ENCODE measurements at regions not wholly inside any gene's neighbourhood (a gene's known extent, or its start where the extent isn't known, plus 50 kb on each side); places are given as distances from the start of the nearest gene placed in this dataset.

DNA sequence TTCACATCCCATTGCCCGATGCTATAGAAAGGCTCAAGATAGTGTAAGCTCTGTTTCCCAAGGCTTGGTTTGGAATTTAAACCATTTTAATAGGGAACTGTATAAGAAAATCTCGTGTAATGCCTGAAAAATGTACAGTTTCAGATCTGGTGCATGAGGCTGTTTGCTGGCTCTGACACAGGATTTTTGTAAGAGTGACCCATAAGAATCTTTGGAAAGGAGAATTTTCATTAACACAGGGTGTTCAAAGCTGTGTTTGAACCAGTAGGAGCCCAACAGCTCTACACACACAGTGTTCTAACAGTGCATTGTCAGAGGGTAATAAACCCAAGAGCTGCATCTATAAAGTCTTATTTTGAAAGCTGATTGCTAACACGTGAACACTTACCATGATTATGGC lies 293.5 kb downstream of the PRL start:
- DNase-seq = no peak

DNA sequence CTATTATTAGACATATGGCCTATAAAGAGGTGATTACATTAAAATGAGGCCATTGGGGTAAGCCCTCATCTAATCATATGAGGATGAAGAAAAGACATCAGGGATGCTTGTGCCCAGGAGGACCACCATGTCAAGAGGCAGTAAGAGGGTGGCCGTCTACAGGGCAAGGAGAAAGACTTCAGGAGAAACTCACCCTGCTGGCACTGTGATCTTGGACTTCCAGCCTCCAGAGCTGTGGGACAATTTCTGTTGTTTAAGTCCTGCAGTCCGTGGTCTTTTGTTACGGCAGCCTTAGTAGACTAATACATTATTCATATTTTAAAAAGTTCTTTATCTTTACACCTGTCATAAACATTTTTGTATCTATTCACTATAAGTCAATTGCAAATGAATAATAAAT lies 290.0 kb downstream of the PRL start:
- DNase-seq = no peak

DNA sequence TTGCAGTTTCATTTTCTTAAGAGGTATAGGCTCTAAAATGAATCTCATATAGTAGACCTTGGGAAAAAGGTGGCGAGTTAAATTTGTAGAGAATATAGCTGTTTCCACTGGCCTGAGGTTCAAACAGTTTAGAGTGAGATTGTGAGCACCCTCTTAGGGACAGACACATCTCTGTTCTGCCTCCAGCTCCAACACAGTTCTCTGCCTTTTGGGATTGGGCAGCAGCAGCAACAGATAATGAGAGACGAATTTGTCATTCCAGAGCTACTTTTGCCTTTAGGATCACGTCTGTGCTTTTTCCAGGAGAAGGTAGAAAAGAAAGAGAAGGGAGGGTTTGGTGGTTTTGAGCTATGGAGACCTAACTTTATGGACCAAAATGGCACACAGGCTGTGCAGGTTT lies 289.4 kb downstream of the PRL start:
- DNase-seq = no peak

DNA sequence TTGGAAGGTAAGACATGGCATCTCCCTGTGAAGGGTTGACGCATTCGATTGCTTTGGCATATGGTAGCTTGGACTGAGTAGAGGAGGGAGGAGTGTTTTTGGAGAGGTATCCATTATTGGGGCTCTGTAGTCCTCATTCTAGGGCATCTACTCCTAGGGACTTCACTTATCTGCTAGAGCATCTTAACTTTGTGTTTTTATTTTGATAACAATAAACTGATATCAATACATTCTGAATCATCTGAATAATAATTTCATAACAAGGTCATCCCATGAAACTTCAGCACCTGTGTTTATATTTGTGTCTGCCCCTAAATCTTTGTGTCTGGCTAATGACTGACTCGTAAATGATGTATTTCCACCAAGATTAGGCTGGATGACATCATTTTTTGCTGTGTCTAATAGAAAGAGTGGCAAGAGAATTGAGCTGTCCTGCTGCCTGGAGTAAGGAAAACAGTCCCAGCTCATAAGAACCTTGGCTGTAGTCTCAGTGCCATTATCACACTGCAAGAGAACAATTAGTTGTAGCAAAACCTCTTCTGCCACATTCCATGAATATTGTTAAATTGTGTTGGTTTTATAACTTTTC lies 288.5 kb downstream of the PRL start:
- DNase-seq = no peak

DNA sequence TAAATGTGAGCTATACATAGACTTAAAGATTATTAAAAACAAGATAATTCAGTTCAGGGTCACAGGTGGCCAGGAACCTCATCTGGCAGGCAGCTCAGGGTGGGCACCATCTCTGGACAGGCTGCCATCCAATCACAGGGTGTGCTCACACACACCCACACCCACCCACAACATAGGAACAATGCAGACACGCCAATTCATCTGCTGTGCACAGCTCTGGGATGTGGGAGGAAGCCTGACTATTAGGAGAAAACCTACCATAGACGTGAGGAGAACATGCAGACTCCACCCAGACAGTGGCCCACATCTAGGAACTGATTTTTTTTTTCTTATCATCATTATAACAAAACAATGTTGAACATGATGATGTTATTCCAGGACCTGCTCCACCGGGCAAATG lies 286.7 kb downstream of the PRL start:
- DNase-seq = no peak

DNA sequence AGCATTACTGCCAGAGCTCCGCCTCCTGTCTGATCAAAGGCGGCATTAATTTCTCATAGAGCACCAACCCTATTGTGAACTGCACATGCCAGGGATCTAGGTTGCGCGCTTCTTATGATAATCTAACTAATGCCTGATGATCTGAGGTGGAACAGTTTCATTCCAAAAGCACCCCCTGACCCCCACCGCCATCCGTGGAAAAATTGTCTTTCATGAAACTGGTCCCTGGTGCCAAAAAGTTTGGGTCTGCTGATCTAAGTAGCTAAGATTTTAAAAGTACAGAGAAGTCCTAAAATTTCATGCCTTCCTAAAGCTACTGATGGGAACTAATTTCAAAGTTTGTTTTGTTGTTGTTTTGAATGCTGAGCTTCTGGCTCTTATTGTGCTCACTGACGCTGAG lies 281.6 kb downstream of the PRL start:
- no peak for DNase-seq

DNA sequence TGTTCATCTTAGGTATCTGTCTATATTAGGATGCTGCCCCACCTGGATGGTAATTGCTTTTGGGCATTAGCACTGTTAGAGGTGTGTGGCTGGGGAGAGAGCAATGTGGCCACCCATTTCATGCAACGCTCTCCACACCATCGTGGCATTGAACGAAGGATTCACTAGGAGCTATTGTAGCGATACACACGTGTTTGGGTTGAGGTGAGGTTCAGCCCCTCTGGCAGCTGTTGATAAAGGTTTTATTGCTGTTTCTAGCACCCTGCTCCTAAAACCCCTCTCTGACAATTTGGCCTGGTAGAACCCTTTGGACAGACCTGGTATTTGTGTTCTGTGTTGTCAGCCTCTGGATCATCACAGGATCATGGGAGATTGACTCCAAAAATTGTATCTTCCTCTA lies 280.9 kb downstream of the PRL start:
- no peak for DNase-seq

DNA sequence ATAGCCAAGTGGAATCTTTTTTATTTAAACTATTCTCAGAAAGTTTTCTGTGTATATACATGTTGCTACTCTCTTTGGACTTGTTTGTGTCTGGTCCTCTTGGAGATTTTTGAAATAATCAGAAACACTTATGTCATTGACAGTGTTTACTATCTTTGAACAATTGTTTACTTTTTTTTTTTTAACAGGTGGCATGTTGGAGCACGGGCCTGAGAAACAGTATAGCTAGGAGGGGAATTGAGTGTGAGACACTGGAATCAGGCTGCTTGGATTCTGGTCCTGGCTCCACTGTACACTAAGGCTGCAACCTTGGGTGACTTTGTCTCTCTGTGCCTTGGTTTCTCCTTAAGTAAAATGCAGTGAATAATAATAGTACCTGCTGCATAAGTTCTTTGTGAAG lies 279.6 kb downstream of the PRL start:
- DNase-seq = no peak

DNA sequence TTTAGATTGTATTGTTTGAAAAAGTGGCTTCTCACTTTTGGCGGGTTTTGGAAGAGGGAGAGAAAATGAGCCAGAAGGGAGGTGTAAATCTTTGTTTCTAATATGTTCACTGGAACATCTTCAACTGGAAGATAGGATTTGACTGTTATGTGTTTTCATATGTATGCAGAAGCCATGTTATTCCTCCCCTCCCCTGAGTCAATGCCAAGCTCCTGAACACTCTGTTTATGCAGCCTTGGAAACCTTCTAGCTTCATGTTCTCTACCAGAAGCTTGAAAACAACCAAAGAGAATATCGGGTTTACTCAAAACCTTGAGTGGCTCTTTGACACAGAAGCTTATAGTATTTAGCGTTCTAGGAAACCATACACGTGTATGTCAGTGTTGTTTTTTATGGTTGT lies 279.1 kb downstream of the PRL start:
- no peak for DNase-seq

DNA sequence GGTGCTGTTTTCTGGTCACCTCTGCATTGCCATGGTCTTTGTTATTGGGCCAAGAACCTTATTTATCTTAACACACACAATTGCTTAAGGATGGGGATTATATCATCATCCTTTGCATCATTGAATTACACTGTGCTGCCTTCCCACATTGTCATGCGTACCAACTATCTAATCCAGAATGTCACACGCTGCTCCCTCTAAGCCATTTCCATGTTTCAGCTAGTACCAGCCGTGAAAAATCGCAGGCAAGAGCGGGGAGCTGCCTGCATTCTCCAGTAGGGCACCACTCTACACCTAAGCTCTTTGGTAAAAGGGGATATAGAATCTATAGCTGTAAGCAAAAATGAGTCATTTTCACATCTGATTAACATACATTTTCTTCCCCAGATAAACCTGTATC lies 277.0 kb downstream of the PRL start:
- DNase-seq = no peak

DNA sequence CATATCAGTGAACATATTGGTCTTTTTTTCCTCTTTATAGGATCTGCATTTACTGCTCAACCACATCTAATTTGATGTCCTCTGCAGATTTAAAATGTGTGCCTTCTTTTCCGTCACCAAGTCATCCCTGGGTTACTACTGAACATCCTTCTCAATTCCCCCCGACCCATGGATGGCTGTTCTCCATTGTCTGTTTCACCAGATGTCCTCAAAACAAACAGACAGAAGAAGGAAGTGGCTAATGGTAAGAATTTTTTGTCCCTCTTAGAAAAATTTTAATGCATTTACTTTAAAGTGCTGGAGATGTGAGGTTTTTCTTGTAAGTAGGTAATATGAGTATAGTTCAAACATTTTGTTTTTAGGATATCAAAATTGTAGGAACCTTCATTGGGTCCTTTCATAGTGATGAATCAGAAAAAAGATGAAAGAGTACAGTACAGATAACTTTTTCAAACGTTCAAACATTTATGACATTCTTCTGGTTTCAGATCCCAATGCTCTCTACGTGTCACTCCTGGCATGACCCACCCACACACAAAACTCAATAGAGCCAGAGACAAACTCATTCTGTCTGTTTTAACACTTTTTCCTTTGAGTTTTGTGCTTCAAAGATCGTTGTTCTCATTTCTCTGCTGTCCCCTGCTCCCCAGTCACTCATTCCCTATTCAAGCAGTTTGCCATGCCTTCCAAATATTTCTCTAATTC lies 276.4 kb downstream of the PRL start:
- DNase-seq = no peak

DNA sequence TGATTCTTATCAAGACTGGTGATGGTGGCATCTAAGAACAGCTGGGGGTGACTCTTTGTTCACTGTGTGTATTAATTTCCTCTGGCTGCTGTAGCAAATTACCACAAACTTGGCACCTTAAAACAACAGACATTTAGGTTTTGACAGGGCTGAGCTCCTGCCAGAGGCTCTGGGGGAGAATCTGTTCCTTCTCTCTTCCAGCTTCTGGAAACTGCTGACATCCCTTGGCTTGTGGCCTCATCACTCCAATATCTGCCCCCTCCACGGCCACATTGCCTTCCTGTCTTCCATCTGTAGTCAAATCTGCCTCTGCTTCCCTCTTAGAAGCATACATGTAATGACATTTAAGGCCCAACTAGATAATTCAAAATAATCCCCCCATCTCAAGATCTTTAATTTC lies 274.9 kb downstream of the PRL start:
- no peak for DNase-seq

DNA sequence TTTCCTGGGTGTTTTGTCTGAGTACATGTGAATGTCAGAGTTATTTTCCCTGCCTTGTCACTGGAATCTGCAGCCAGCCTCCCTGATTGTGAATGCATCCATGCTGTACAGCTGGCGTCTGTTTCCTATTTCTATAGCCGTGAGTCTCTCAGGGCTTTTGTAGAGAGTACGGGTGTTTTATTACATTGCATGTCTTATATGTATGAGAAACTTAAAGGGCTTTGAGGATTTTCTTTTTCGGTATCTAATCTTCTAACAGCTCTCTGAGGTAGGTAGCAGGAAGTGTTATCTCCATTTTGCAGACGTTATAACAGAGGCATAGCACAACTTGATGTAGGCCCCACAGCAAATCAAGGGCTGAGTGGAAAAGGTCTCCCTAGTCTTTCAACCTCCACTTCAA lies 272.9 kb downstream of the PRL start:
- DNase-seq = no peak

DNA sequence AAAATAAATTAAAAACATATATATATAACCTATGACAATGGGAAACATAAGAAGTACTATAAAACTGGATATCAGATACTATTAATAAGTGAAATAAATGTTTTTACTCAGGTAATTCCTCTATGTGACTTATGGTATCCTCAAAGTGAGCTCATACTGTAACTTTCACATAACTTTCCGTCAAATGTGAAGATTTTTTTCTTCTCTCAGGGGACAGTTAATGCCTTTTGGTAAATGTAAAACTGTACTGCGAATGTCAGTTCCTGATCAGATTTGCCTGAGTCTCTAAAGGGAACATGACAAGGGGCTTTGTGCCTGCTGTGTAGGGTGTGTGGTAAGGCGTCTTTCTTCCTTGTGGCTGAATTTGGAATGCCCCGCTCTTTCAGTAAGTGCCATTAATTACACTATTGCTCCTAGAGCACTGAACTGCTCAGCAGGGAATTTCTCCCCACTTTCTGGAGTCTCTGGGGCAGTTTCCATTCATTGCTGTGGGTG lies 271.8 kb downstream of the PRL start:
- no peak for DNase-seq

DNA sequence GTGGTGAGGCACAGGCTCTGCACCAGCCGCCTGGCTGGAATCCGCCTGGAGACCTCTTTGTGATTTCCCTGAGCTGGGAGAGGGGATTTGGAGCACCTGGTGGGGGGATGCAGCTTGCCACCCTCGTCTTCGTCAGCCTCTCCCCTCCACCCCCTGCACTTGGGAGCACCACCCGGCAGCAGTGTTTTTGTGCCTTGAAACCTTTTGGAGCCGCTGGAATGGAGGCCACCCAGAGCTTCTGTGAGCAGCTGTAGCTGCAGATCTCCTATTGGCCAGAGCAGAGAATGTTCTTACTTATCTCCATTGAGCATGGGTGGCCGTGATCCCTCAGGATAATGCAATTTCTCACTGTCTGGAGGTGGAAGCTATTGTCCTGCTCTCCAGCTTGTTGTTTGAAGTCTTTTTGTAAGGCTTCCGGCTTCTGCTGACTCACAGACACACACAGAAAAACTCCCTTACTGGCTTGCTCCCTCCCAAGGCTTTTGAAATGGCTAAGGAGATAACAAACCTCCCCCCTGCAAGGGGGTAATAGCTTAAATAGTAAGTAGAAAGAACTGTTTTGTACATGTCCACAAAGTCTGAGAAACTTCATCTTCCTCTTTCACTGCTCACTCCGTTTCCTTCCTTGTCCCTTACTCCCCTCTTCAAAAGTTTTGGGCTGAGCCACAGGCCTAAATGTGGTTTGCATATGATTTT lies 271.2 kb downstream of the PRL start:
- DNase-seq = no peak

DNA sequence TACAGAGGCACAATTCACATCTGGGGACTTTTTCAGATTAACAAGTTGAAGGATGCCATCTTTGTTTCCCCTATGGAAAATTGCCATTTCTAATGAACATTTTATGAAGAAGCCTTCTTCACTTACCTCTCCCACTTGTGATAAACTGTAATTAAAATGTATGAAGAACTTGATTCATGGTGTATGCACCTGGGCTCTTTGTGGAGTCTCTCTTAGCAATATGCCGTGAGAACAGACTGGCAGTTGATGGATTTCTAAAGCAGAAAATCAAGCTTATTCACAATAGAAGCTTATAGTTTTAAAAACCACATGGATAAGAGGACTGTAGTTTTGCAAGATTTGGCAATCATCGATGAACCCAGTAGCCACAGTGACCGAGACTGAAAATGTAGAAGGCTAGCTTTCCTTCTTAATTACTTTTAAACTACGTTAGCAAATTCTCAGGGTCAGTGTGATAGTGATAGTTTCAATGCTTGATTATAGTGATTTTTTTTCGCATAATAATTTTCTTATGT lies 270.6 kb downstream of the PRL start:
- DNase-seq = no peak

DNA sequence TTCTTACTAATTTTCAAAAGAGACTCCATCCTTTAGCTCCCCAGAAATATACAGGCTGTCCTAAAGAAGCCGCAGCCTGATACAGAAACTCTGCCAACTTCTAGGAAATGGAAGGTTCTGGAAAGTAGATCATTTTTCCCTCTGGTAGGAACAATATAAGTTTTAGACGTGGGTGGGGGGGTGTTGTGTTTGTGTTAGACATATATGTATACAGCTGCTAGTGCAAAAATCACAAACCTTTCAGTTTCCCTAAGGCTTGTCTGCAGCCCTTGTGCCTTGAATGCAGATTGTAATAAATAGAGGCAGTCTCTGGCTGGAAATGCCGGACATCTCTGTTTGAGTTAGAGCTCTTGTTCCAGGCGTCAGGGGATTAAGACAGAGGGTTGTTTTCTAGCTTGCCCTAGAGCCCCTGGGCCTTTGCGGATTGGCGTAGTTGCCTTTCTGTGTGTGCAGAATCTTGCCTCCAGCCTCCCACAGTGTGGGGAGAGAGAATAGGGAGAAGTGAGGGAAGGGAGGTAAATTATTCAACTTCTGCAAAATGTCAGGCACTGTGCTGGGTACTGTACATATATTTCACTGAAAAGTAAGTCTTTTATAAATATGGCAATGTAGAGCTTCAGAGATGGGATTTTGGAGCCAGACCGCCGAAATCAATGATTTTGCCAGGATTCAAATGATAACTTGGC lies 269.7 kb downstream of the PRL start:
- DNase-seq = no peak

DNA sequence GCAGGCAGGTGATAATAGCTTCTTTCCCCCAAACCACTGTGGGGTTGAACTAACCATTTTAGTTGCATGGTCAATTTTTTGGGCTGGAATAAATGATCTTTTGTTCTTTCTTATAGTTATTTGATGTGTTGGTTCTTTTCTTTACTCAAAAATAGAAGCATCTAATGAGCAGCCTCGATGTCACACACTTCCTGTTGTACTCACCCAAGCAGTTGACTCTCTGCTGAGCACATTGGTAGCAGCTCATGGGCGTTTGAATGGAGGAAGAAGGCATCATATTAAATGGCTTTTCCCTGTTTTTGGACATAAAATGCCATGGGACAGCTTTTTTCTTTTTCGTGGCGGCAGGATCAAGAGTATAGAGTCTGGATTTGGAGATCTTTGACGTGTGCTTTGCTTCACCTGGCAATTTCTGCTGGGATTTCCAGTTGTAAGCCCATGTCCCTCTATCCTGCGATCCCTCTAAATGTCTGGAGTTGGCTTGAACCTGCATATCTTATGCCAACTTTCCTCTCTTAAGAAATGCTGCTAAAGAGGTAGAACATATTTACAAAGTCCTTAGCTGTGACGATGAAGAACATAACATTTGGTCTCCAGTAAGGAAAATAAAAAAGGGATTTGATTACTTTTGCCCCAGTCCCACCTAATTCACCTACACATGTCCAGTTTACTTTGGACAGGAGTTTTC lies 268.3 kb downstream of the PRL start:
- DNase-seq = no peak

DNA sequence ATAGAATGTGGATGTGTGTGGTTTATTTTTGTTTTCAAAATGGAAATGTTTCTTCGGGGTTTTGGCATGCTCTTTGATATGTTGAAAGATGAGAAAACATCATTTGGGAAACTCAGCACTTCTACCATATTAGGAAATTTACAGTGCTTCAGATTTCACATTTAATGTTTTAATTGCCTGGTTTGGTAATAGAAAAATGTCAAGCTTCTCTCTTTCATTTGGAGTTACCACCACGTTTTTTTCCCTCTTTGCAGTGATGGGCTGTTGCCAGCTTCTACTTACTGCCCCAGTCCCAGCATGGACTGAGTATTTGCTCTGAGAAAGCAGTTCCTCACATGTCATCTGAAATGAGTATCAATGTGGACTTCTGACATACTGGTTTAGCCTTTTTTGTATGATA lies 267.7 kb downstream of the PRL start:
- no peak for DNase-seq

DNA sequence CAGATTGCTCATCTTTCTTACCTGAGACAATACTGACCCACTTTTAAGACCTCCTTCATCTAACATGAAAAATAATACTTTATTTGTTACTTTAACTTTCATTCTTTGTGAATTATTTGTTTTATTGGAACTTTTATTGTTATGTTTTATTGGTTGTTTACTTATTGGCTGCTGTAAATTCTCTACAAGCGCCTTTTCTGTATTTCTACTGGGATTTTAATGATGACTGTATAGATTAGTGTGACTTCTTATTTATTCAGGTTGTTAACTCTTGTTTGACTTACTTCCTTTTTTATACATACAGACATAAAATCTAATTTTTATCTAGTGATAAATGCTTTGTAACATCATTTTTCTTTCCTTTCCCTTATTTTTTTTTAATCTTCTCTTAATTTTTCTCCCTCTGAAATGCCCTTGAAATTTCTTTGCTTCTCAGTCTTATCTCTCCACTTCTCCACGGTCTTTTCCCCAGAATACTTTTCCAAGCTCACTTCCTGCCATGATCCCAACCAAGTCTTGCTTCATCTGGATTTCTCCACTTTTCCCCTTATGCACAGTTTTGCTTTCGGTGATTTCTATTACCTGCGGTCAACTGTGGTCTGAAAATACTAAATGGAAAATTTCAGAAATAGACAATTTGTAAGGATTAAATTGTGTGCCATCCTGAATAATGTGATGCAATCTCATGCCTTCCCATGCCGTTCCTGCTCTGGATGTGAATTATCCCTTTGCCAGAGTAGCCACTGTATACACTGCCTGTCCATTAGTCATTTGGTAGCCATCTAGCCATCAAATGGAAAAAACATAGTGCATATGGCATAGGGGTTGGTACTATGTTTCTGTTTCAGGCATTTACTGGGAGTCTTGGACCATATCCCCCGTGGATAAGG lies 265.9 kb downstream of the PRL start:
- DNase-seq = no peak

DNA sequence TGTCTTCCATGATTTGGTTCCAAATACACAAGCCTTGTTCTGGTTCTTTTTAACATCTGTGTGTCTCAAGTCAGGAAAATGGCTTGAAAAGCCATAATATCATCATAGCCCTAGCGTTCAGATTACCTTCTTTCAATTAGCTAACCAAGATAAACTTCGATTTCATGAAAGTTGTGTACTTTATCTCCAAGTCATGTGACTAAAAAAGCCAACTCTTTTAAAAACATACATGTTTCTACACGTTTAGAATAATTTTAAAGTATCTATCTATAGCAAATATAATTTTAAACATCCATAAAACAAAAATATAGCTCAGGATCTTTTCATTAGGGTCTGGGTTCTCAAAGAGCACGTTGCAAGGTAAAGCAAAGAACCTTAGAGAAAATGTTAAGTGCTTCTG lies 261.1 kb downstream of the PRL start:
- DNase-seq = no peak

DNA sequence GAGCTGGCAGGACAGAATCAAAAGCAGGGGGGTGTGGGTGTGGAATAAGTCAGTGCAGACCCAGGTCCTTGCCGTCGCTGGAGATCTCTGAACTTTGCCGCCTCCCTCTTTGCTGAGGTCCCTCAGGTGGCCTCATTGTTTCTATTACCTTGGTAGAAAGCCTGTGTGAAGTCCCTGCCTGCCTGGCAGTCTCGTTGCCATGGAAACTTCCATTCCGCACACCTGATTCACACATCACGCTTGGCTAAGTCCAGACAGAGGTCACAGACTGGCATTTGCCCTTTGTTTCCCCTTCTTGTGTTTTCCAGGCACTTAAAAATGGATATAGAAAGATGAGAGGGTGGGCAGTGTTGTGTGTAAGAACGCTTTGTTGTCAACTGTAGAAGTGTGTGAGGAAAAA lies 260.6 kb downstream of the PRL start:
- no peak for DNase-seq

All from NCI-H1930 (cell line).